Gastroesophageal sphincter (tissue), 4 donors: ENCODE measurements at regions not wholly inside any gene's neighbourhood (a gene's known extent, or its start where the extent isn't known, plus 50 kb on each side); places are given as distances from the start of the nearest gene placed in this dataset.
"Not testable (repeated sequence)": the region's sequence is repeated elsewhere in the genome, so short reads cannot be mapped to it uniquely, and the experiment has no call there.

Source experiments
- ATAC-seq: fragments of 150-250 bp; one replicate; pipeline ENCODE4 v1.9.1; 2016; ENCODE audit warnings: mild to moderate bottlenecking, moderate library complexity
- H3K27ac ChIP-seq, 4 donors: fragments of 200-600 bp; sonication (generic) in 3 of 4; 1 replicate in 3 of 4; 2 replicates in 1 of 4; pipeline ENCODE4 v1.5.1; 2016 to 2019
- H3K27me3 ChIP-seq: fragments of 200-600 bp; sonication (generic); one replicate; pipeline ENCODE4 v1.5.1; 2019
- H3K36me3 ChIP-seq, 2 donors: fragments of 200-600 bp; sonication (generic); one replicate each; pipeline ENCODE4 v1.5.1; 2019; ENCODE audit warnings: control low read depth in 1 of 2
- H3K4me1 ChIP-seq, 3 donors: fragments of 200-600 bp; sonication (generic); 1 replicate in 2 of 3; 2 replicates in 1 of 3; pipeline ENCODE4 v1.5.1; 2016 to 2019; ENCODE audit warnings: control low read depth in 2 of 3
- H3K4me3 ChIP-seq, 2 donors: fragments of 200-600 bp; sonication (generic); one replicate each; pipeline ENCODE4 v1.5.1; 2019; ENCODE audit warnings: mild to moderate bottlenecking in 1 of 2, moderate library complexity in 1 of 2
- H3K9me3 ChIP-seq, 3 donors: fragments of 200-600 bp; sonication (generic); one replicate each; pipeline ENCODE4 v1.5.1; 2017 to 2019; ENCODE audit warnings: control low read depth in 2 of 3
- CTCF ChIP-seq, 4 experiments: fragments of 200-600 bp in 2 of 4; fragments of 450-650 bp in 2 of 4; sonication (generic) in 1 of 4; IDR thresholded peaks; one replicate each; pipeline ENCODE4 v1.5.1; 2017 to 2019; ENCODE audit warnings: antibody characterized with exemption in 4 of 4, mild to moderate bottlenecking in 2 of 4, moderate library complexity in 2 of 4
- EP300 ChIP-seq: sonication (generic); formaldehyde crosslinking; IDR thresholded peaks from one replicate; pipeline ENCODE4 v1.6.1; 2017; ENCODE audit warnings: antibody characterized with exemption, mild to moderate bottlenecking
- POLR2A ChIP-seq, 2 donors: fragments of 450-650 bp; IDR thresholded peaks; one replicate each; pipeline ENCODE4 v1.6.1; 2017; ENCODE audit warnings: antibody characterized with exemption in 2 of 2, mild to moderate bottlenecking in 2 of 2, moderate library complexity in 1 of 2
- POLR2AphosphoS5 ChIP-seq: sonication (generic); formaldehyde crosslinking; IDR thresholded peaks from one replicate; pipeline ENCODE4 v1.6.1; 2017; ENCODE audit warnings: antibody characterized with exemption
- WGBS, 2 donors: methylation state at CpG; one replicate each; pipeline ENCODE4 v1.1.5; 2018; ENCODE audit warnings: low coverage in 1 of 2; 5-methylcytosine and 5-hydroxymethylcytosine counted together

- no peaks in the 10 kb centered on the region for H3K4me1 ChIP-seq
- WGBS, 2 donors, result 86 to 100% methylated on average over 2 to 3 of the region's 3 CpGs
- peaks cover 0 to 10% (median 0%) of the 10 kb centered on the region in 3 donors for H3K9me3 ChIP-seq
- no peak overlapping the region for H3K27ac ChIP-seq
- no peak overlapping the region for H3K4me3 ChIP-seq
- H3K36me3 ChIP-seq, result no peaks in the 10 kb centered on the region
- no peak for ATAC-seq
- TF ChIP-seq POLR2AphosphoS5 (no peak), EP300 (no peak), POLR2A (IDR thresholded peaks at IDR 0.05) (no peak), CTCF (IDR thresholded peaks at IDR 0.05) (no peak)
- H3K27me3 ChIP-seq, result no peaks in the 10 kb centered on the region
Observed at GRCh38 chr18:70698574-70698973, 409.7 kb downstream of the SOCS6 start.

- no peak for ATAC-seq
- Histone ChIP-seq H3K4me3 (no peak overlapping the region), H3K27me3 (no peaks in the 10 kb centered on the region), H3K9me3 (peaks cover 0 to 10% (median 0%) of the 10 kb centered on the region in 3 donors), H3K36me3 (no peaks in the 10 kb centered on the region), H3K27ac (no peak overlapping the region), H3K4me1 (no peaks in the 10 kb centered on the region)
- WGBS, 2 donors, result 18 to 22% methylated on average over 6 of the region's 6 CpGs
- no peak for TF ChIP-seq POLR2A (IDR thresholded peaks at IDR 0.05)
- TF ChIP-seq EP300, result no peak
- TF ChIP-seq CTCF (IDR thresholded peaks at IDR 0.05), result no peak
- no peak for TF ChIP-seq POLR2AphosphoS5
Observed at GRCh38 chr18:70693246-70693645, 404.4 kb downstream of the SOCS6 start.

- ATAC-seq, H3K9me3 ChIP-seq, H3K4me1 ChIP-seq, H3K27ac ChIP-seq, H3K36me3 ChIP-seq, H3K4me3 ChIP-seq, H3K27me3 ChIP-seq: not testable (repeated sequence)
- 80 to 91% methylated on average over 4 to 5 of the region's 5 CpGs for WGBS, 2 donors
Observed at GRCh38 chr18:70689765-70690164, 400.9 kb downstream of the SOCS6 start.

GRCh38 chr18:70688286-70688685 lies 399.4 kb downstream of the SOCS6 start:
- TF ChIP-seq CTCF (IDR thresholded peaks at IDR 0.05) (no peak), EP300 (no peak), POLR2AphosphoS5 (no peak), POLR2A (IDR thresholded peaks at IDR 0.05) (no peak)
- Histone ChIP-seq H3K27ac (no peak overlapping the region), H3K36me3 (no peaks in the 10 kb centered on the region)

GRCh38 chr18:70684821-70685220 lies 396.0 kb downstream of the SOCS6 start:
- no peak for TF ChIP-seq POLR2A (IDR thresholded peaks at IDR 0.05)
- no peak for TF ChIP-seq POLR2AphosphoS5
- no peak overlapping the region for H3K27ac ChIP-seq
- H3K4me1 ChIP-seq, result no peaks in the 10 kb centered on the region
- H3K36me3 ChIP-seq, result no peaks in the 10 kb centered on the region
- no peaks in the 10 kb centered on the region for H3K27me3 ChIP-seq
- no peak overlapping the region for H3K4me3 ChIP-seq
- no peaks in the 10 kb centered on the region for H3K9me3 ChIP-seq
- 88 to 100% methylated on average over 2 of the region's 2 CpGs for WGBS, 2 donors
- no peak for ATAC-seq

More at GRCh38 chr18:70688286-70688685, 399.4 kb downstream of the SOCS6 start:
- Histone ChIP-seq H3K27me3 (no peaks in the 10 kb centered on the region), H3K4me3 (no peak overlapping the region), H3K9me3 (no peaks in the 10 kb centered on the region), H3K4me1 (no peaks in the 10 kb centered on the region)
- no peak for ATAC-seq
- 0 to 35% methylated on average over 1 of the region's 1 CpG for WGBS, 2 donors

GRCh38 chr18:70683263-70683662 lies 394.4 kb downstream of the SOCS6 start:
- no peaks in the 10 kb centered on the region for H3K27me3 ChIP-seq
- no peak for TF ChIP-seq POLR2AphosphoS5
- no peak for TF ChIP-seq CTCF (IDR thresholded peaks at IDR 0.05)
- TF ChIP-seq POLR2A (IDR thresholded peaks at IDR 0.05), result no peak
- TF ChIP-seq EP300, result no peak
- no peaks in the 10 kb centered on the region for H3K4me1 ChIP-seq
- H3K27ac ChIP-seq, result no peak overlapping the region
- H3K9me3 ChIP-seq, result no peaks in the 10 kb centered on the region
- WGBS, 2 donors, result 69 to 75% methylated on average over 5 of the region's 5 CpGs
- H3K36me3 ChIP-seq, result no peaks in the 10 kb centered on the region
- H3K4me3 ChIP-seq, result no peak overlapping the region
- no peak for ATAC-seq
